GM20000 (cell line): ENCODE measurements at regions not wholly inside any gene's neighbourhood (a gene's known extent, or its start where the extent isn't known, plus 50 kb on each side); places are given as distances from the start of the nearest gene placed in this dataset.

ENCODE experiments used
- DNase-seq: peaks from one replicate; pipeline ENCODE4 v3.0.0; 2012; ENCODE audit warnings: low spot score
- TF ChIP-seq, protein P1 (sequence below): IDR thresholded peaks from 2 replicates; pipeline ENCODE4 v1.5.1; 2012; ENCODE audit warnings: mild to moderate bottlenecking, control low read depth; ENCODE audit errors: extremely low read depth, missing control alignments

DNA sequence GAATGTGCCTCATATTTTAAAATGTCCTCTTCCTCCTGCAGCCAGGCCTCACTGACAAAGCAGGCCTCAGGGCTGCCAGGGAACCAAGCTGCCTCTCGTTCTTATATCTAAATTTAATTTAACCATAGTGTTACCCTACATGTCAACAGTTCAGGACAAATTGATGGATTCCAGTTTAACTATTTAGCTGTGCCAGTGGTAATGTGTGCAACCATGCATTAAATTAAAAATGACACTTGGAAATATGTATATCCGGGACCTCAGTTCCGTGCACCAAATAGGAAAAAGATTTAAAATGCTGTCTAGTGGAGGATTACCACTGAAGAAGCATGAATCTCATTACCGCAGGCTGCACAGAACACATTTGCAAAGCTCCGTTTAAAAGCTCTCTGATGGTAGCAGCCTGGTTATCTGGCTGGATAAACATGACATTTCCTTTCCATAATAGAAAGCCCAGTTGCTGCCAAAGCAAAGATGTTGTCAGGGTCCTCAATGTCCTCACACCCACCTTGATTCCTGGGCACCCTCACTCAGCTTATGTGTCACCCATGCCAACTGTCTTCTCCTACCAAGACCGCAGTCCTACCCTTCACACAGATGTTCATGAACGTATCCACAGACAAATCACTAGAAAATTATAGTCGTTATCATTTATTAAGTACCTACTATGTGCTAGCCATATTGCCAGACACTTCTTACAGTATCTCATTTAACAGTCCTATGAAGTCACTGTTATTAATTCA is 73.3 kb upstream of the FRMD4A start:
- no peak for DNase-seq
- TF ChIP-seq, protein P1, sequence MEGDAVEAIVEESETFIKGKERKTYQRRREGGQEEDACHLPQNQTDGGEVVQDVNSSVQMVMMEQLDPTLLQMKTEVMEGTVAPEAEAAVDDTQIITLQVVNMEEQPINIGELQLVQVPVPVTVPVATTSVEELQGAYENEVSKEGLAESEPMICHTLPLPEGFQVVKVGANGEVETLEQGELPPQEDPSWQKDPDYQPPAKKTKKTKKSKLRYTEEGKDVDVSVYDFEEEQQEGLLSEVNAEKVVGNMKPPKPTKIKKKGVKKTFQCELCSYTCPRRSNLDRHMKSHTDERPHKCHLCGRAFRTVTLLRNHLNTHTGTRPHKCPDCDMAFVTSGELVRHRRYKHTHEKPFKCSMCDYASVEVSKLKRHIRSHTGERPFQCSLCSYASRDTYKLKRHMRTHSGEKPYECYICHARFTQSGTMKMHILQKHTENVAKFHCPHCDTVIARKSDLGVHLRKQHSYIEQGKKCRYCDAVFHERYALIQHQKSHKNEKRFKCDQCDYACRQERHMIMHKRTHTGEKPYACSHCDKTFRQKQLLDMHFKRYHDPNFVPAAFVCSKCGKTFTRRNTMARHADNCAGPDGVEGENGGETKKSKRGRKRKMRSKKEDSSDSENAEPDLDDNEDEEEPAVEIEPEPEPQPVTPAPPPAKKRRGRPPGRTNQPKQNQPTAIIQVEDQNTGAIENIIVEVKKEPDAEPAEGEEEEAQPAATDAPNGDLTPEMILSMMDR: no peak

DNA sequence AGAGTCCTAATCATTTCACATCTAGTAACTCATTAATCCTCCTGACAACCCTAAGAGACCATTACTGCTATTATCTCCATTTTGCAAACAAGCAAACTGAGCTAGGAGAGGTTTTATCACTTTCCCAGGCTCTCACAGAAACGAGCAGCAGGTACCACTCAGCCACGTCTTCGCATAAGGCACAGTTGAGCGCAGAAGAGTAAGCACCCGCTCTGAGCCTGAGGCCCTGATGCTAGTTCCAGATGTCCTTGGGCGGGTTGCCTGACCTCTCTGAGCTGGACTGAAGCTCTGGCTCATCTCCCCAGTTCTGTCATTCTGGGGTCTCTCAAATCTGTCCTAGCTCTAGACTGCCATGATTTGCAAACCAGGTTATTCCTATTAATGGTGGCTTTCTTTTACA is 72.6 kb upstream of the FRMD4A start:
- no peak for DNase-seq
- TF ChIP-seq, protein P1: no peak

DNA sequence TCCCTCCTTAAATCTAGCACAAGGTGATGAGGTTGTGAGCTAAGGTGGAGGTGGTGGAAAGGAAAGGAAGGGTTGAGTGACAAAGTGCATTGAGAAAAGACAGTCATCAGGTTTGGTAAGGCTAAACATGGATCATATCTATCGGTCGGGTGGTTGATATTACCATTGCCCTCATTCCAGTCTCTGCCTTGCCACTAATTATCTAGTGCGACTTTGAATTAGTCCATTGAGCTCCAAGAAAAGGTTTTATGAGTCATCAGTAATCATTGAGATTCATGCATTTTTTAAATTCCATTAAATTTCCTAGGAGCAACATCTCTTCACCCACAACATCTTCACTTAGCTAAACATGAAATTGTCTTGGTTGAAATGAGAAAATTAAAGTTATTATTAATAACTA is 68.9 kb upstream of the FRMD4A start:
- DNase-seq: no peak
- TF ChIP-seq, protein P1: no peak

DNA sequence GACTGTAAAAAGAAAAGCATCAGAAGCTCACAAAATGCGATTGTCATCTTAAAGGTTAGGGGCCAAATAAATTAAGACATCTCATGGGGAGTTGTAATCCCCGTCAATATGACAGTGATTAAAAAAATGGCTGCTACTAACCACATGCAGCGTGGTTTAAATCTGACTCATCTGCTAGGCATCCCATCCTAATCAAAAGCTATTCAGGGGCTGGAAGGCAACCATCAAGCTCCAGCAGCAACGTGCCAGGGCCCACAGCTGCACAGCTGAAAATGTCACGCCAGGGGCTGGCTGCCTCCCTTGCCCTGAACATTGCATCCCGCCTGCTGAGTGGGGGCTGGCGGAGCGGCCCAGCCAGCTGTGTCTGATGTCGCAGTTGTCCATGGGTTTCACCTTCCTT is 66.3 kb upstream of the FRMD4A start:
- DNase-seq: no peak
- TF ChIP-seq, protein P1: no peak

DNA sequence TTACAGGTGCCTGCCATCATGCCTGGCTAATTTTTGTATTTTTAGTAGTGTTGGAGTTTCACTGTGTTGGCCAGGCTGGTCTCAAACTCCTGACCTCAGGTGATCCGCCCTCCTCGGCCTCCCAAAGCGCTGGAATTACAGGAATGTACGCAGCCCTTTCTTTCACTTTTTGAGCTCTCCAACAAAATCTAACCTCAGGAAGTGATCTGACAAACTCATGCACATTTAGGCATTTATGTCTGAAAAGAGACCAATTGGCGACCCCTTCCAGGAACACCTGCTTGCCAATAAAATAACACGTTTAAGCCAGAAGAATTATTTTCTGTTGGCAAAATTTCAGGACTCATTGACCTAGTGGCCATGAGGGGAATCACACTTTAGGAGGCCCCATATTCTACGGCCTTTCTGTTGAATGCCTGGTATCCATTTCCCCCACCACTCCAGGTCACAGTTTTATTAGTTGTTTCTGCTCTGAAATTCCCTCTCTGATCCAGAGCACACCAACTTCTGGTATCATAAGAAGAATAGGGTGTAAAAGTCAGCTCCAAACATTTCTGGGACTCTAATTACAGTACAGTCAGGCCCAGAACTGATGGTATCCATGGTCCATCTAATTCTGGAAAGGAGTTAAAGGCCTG is 65.8 kb upstream of the FRMD4A start:
- TF ChIP-seq, protein P1: no peak

DNA sequence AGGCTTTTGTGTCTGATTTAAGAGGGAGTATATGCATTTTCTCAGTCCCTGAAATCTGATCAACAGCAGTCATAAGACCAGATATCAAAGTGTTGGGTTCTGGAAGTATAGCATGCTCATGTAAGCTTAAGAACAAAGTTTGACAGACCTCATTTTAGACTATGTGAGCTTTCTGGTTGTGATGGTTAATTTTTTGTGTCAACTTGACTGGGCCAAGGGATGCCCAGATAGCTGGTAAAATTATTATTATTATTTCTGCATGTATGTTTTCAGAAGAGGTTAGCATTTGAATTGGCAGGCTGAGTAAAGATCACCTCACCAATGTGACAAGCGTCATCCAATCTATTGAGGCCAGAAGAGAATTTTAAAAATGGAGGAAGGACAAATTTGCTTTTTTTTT is 63.5 kb upstream of the FRMD4A start:
- no peak for DNase-seq
- TF ChIP-seq, protein P1: no peak

More for the DNA sequence above, 65.8 kb upstream of the FRMD4A start:
- no peak for DNase-seq

DNA sequence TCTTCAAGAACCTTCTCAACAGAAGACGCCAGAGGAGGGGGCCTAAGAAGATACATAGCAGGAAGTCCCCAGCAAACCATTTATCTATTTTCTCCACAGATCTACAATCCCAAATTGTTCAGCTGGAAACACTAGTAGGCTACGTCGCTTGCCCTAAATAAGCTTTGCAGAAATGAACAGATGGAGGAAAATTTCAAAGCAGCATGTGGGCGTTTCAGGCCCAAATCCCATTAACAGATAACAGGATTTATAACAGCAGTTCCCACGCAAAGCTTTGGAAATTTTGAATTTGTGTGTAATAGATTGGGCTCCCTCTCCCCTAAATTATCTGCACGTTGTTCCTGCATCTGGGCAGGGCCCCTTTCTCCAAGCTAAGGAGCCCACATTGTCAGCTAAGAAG is 60.6 kb upstream of the FRMD4A start:
- TF ChIP-seq, protein P1: no peak
- no peak for DNase-seq
